ENCODE measurements at regions not wholly inside any gene's neighbourhood (a gene's known extent, or its start where the extent isn't known, plus 50 kb on each side); places are given as distances from the start of the nearest gene placed in this dataset.

DNA sequence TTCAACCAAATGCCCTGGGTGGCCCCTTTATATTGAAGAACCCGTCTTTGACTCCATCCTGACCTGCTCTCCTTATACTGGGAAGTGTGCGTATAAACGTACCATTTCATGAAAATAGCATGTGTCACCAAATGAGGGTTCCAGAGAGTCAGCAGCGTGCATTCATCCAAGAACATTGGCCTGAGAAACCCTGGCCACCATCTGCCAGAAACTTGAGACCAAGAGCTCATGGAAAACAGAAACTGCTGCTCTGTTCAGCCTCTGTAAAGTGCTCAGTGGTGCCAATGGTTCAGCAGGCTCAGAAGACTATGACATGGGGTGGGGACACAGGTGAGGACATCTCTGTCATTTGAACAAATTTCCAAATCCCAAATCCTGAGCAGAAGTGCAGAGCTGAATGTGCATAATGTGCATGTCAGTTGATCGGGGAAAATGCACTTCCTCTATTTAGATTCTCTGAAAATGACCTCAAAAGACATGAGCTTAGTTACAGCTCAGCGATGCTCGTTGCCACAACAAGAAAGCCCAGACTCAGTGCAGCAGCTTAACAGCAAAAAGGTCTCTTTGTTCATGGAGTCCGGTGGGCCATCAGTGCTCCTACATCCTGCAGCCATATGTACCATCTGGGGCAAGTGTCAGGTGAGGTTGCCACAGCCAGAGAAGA is 176.1 kb downstream of the ATPSCKMT start (continued):
- TF ChIP-seq, protein P1, sequence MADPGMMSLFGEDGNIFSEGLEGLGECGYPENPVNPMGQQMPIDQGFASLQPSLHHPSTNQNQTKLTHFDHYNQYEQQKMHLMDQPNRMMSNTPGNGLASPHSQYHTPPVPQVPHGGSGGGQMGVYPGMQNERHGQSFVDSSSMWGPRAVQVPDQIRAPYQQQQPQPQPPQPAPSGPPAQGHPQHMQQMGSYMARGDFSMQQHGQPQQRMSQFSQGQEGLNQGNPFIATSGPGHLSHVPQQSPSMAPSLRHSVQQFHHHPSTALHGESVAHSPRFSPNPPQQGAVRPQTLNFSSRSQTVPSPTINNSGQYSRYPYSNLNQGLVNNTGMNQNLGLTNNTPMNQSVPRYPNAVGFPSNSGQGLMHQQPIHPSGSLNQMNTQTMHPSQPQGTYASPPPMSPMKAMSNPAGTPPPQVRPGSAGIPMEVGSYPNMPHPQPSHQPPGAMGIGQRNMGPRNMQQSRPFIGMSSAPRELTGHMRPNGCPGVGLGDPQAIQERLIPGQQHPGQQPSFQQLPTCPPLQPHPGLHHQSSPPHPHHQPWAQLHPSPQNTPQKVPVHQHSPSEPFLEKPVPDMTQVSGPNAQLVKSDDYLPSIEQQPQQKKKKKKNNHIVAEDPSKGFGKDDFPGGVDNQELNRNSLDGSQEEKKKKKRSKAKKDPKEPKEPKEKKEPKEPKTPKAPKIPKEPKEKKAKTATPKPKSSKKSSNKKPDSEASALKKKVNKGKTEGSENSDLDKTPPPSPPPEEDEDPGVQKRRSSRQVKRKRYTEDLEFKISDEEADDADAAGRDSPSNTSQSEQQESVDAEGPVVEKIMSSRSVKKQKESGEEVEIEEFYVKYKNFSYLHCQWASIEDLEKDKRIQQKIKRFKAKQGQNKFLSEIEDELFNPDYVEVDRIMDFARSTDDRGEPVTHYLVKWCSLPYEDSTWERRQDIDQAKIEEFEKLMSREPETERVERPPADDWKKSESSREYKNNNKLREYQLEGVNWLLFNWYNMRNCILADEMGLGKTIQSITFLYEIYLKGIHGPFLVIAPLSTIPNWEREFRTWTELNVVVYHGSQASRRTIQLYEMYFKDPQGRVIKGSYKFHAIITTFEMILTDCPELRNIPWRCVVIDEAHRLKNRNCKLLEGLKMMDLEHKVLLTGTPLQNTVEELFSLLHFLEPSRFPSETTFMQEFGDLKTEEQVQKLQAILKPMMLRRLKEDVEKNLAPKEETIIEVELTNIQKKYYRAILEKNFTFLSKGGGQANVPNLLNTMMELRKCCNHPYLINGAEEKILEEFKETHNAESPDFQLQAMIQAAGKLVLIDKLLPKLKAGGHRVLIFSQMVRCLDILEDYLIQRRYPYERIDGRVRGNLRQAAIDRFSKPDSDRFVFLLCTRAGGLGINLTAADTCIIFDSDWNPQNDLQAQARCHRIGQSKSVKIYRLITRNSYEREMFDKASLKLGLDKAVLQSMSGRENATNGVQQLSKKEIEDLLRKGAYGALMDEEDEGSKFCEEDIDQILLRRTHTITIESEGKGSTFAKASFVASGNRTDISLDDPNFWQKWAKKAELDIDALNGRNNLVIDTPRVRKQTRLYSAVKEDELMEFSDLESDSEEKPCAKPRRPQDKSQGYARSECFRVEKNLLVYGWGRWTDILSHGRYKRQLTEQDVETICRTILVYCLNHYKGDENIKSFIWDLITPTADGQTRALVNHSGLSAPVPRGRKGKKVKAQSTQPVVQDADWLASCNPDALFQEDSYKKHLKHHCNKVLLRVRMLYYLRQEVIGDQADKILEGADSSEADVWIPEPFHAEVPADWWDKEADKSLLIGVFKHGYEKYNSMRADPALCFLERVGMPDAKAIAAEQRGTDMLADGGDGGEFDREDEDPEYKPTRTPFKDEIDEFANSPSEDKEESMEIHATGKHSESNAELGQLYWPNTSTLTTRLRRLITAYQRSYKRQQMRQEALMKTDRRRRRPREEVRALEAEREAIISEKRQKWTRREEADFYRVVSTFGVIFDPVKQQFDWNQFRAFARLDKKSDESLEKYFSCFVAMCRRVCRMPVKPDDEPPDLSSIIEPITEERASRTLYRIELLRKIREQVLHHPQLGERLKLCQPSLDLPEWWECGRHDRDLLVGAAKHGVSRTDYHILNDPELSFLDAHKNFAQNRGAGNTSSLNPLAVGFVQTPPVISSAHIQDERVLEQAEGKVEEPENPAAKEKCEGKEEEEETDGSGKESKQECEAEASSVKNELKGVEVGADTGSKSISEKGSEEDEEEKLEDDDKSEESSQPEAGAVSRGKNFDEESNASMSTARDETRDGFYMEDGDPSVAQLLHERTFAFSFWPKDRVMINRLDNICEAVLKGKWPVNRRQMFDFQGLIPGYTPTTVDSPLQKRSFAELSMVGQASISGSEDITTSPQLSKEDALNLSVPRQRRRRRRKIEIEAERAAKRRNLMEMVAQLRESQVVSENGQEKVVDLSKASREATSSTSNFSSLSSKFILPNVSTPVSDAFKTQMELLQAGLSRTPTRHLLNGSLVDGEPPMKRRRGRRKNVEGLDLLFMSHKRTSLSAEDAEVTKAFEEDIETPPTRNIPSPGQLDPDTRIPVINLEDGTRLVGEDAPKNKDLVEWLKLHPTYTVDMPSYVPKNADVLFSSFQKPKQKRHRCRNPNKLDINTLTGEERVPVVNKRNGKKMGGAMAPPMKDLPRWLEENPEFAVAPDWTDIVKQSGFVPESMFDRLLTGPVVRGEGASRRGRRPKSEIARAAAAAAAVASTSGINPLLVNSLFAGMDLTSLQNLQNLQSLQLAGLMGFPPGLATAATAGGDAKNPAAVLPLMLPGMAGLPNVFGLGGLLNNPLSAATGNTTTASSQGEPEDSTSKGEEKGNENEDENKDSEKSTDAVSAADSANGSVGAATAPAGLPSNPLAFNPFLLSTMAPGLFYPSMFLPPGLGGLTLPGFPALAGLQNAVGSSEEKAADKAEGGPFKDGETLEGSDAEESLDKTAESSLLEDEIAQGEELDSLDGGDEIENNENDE (IDR thresholded peaks at IDR 0.05; ENCODE audit: insufficient replicate concordance, low read length), result no peak
- TF ChIP-seq NANOG (IDR thresholded peaks at IDR 0.05; ENCODE audit: insufficient read depth, low read depth, low read length, poor library complexity, severe bottlenecking), result no peak
- no peak for TF ChIP-seq SRF (IDR thresholded peaks at IDR 0.05; ENCODE audit: low read depth, low read length)
- no peak for TF ChIP-seq RNF2 (IDR thresholded peaks at IDR 0.05; ENCODE audit: borderline replicate concordance, low read depth, low read length, missing control alignments, poor library complexity, severe bottlenecking)
- no peak for TF ChIP-seq TEAD4 (IDR thresholded peaks at IDR 0.05; ENCODE audit: low read depth, low read length)
- no peak for TF ChIP-seq BRCA1 (IDR thresholded peaks at IDR 0.05; ENCODE audit: low read depth, low read length)
- no peak for TF ChIP-seq TAF1 (IDR thresholded peaks at IDR 0.05; ENCODE audit: low read depth, low read length)
- no peak for TF ChIP-seq CREB1 (IDR thresholded peaks at IDR 0.05)
- TF ChIP-seq SIRT6 (IDR thresholded peaks at IDR 0.05; ENCODE audit: low read length), result no peak
- TF ChIP-seq BCL11A (IDR thresholded peaks at IDR 0.05; ENCODE audit: low read depth in 2 of 2, low read length in 2 of 2), result no peak
- TF ChIP-seq JUND (IDR thresholded peaks at IDR 0.05; ENCODE audit: low read length), result no peak
- TF ChIP-seq CEBPB (IDR thresholded peaks at IDR 0.05; ENCODE audit: low read depth, low read length), result no peak
